A549 (cell line): ENCODE measurements at regions not wholly inside any gene's neighbourhood (a gene's known extent, or its start where the extent isn't known, plus 50 kb on each side); places are given as distances from the start of the nearest gene placed in this dataset.
"Not testable (repeated sequence)": the region's sequence is repeated elsewhere in the genome, so short reads cannot be mapped to it uniquely, and the experiment has no call there.

Experiments used
- ATAC-seq, 2 experiments: fragments of 200-7000 bp in 1 of 2; fragments of >200 bp in 1 of 2; cut with Nextera tagmentation in 1 of 2; cut with Tn5 transposase in 1 of 2; 3 replicates each; pipeline versions ENCODE4 v1.8.0 to v1.9.1; 2018 to 2020; ENCODE audit warnings: mild to moderate bottlenecking in 1 of 2, moderate library complexity in 1 of 2
- CTCF ChIA-PET: fragments of 300-600 bp; sonication (Branson Sonifier 250); formaldehyde crosslinking; extraction: SDS; loops from one replicate; lab custom pipeline; 2021; ENCODE audit warnings: antibody characterized with exemption, inconsistent platforms; lab: Yijun Ruan, JAX
- POLR2A ChIA-PET: fragments of 350-600 bp; formaldehyde crosslinking; extraction: SDS; loops from one replicate; lab custom pipeline; 2021; ENCODE audit warnings: antibody characterized with exemption, inconsistent platforms; lab: Yijun Ruan, JAX
- DNase-seq, 2 experiments: peaks; one replicate each; pipeline versions ENCODE4 v3.0.0 to v3.0.0-alpha.2; 2011 to 2016; ENCODE audit warnings: low read depth in 1 of 2, low spot score in 1 of 2
- FAIRE-seq: peaks from 2 replicates; lab custom pipeline; 2011; peaks lifted over from hg19 to GRCh38; lab: Jason Lieb, UNC
- H3K27ac ChIP-seq, 2 experiments: fragments of >200 bp; sonication (Bioruptor Twin); formaldehyde crosslinking; 3 replicates each; pipeline ENCODE4 v1.5.1; 2016 to 2017
- H3K4me1 ChIP-seq: fragments of >200 bp; sonication (Bioruptor Twin); formaldehyde crosslinking; 3 replicates; pipeline ENCODE4 v1.6.1; 2016
- H3K4me2 ChIP-seq: fragments of >200 bp; sonication (Bioruptor Twin); formaldehyde crosslinking; 3 replicates; pipeline ENCODE4 v1.6.1; 2016
- H3K4me3 ChIP-seq: fragments of >200 bp; sonication (Bioruptor Twin); formaldehyde crosslinking; 3 replicates; pipeline ENCODE4 v1.5.1; 2016
- H3K9me3 ChIP-seq: fragments of >200 bp; sonication (Bioruptor Twin); formaldehyde crosslinking; 3 replicates; pipeline ENCODE4 v1.6.1; 2016
- BHLHE40 ChIP-seq: IDR thresholded peaks from 2 replicates; pipeline ENCODE4 v1.6.1; 2012; ENCODE audit warnings: low read depth, low read length, inconsistent platforms
- CBX2 ChIP-seq: fragments of 200-600 bp; sonication (generic); IDR thresholded peaks from 2 replicates; pipeline ENCODE4 v1.6.1; 2016; ENCODE audit warnings: low read depth, mild to moderate bottlenecking, borderline replicate concordance
- CEBPB ChIP-seq, 2 experiments: fragments of >200 bp in 1 of 2; sonication (Bioruptor Twin) in 1 of 2; formaldehyde crosslinking in 1 of 2; IDR thresholded peaks; 2 replicates each; pipeline ENCODE4 v1.6.1; 2012 to 2016
- CHD4 ChIP-seq: fragments of 200-600 bp; sonication (generic); IDR thresholded peaks from 2 replicates; pipeline ENCODE4 v1.6.1; 2016; ENCODE audit warnings: antibody characterized with exemption, mild to moderate bottlenecking, borderline replicate concordance
- E2F6 ChIP-seq: IDR thresholded peaks from 2 replicates; pipeline ENCODE4 v1.6.1; 2012; ENCODE audit warnings: low read depth, borderline replicate concordance
- EHMT2 ChIP-seq: fragments of 200-600 bp; sonication (generic); IDR thresholded peaks from 2 replicates; pipeline ENCODE4 v1.6.1; 2016; ENCODE audit warnings: antibody characterized with exemption, low read depth, mild to moderate bottlenecking, moderate library complexity
- ELK1 ChIP-seq: fragments of 150-350 bp; IDR thresholded peaks from 2 replicates; pipeline ENCODE4 v1.6.1; 2014; ENCODE audit warnings: low read depth, mild to moderate bottlenecking, low read length
- EP300 ChIP-seq, 2 experiments: fragments of >200 bp; sonication (Bioruptor Twin); formaldehyde crosslinking; IDR thresholded peaks; 2 replicates in 1 of 2; 3 replicates in 1 of 2; pipeline ENCODE4 v1.6.1; 2016 to 2017
- ESRRA ChIP-seq: fragments of 150-350 bp; IDR thresholded peaks from 2 replicates; pipeline ENCODE4 v1.6.1; 2014; ENCODE audit warnings: mild to moderate bottlenecking, low read length, borderline replicate concordance
- HEYL ChIP-seq: fragments of 250-450 bp; sonication (Bioruptor Pico); IDR thresholded peaks from 2 replicates; pipeline ENCODE4 v1.8.0; 2021; ENCODE audit warnings: mild to moderate bottlenecking, moderate library complexity
- HOXB13 ChIP-seq: fragments of 250-450 bp; sonication (Bioruptor Pico); IDR thresholded peaks from 2 replicates; pipeline ENCODE4 v1.5.0; 2020; ENCODE audit warnings: low read depth, mild to moderate bottlenecking, moderate library complexity
- HOXB5 ChIP-seq: fragments of 250-450 bp; sonication (Bioruptor Pico); IDR thresholded peaks from 2 replicates; pipeline ENCODE4 v1.5.0; 2020; ENCODE audit warnings: mild to moderate bottlenecking, moderate library complexity
- KDM1A ChIP-seq: fragments of 200-600 bp; sonication (generic); IDR thresholded peaks from 2 replicates; pipeline ENCODE4 v1.6.1; 2016; ENCODE audit warnings: low read depth, mild to moderate bottlenecking
- KDM5A ChIP-seq: fragments of 200-600 bp; sonication (generic); IDR thresholded peaks from 2 replicates; pipeline ENCODE4 v1.6.1; 2016; ENCODE audit warnings: antibody characterized with exemption, mild to moderate bottlenecking
- MAFK ChIP-seq: fragments of 450-650 bp; IDR thresholded peaks from 2 replicates; pipeline ENCODE4 v1.6.1; 2014; ENCODE audit not compliant: partially characterized antibody
- MYC ChIP-seq: IDR thresholded peaks from 2 replicates; pipeline ENCODE4 v1.6.1; 2012; ENCODE audit warnings: mild to moderate bottlenecking, inconsistent platforms, low read length, improper control_type of control experiment, borderline replicate concordance
- NFE2L2 ChIP-seq: fragments of 150-350 bp; conservative IDR thresholded peaks from 2 replicates; pipeline ENCODE4 v1.6.1; 2014; ENCODE audit warnings: low read length
- POLR2A ChIP-seq: IDR thresholded peaks from 2 replicates; pipeline ENCODE4 v1.6.1; 2012; ENCODE audit warnings: mild to moderate bottlenecking, low read length
- POLR2AphosphoS2 ChIP-seq: conservative IDR thresholded peaks from 2 replicates; pipeline ENCODE4 v1.6.1; 2012; ENCODE audit warnings: low read length, improper control_type of control experiment, inconsistent platforms
- RAD21 ChIP-seq, 2 experiments: fragments of >200 bp in 1 of 2; sonication (Bioruptor Twin) in 1 of 2; formaldehyde crosslinking in 1 of 2; IDR thresholded peaks in 1 of 2; conservative IDR thresholded peaks in 1 of 2; 2 replicates in 1 of 2; 3 replicates in 1 of 2; pipeline ENCODE4 v1.6.1; 2012 to 2018; ENCODE audit warnings: inconsistent platforms in 1 of 2
- RCOR1 ChIP-seq: fragments of 150-350 bp; IDR thresholded peaks from 2 replicates; pipeline ENCODE4 v1.6.1; 2014; ENCODE audit warnings: antibody characterized with exemption, low read length, low read depth
- SMC3 ChIP-seq: fragments of >200 bp; sonication (Bioruptor Twin); formaldehyde crosslinking; IDR thresholded peaks from 3 replicates; pipeline ENCODE4 v1.6.1; 2018; ENCODE audit warnings: inconsistent platforms
- SREBF2 ChIP-seq: fragments of 450-650 bp; IDR thresholded peaks from 2 replicates; pipeline ENCODE4 v1.6.1; 2014; ENCODE audit warnings: mild to moderate bottlenecking, moderate library complexity
- TP53 ChIP-seq: fragments of 250-450 bp; sonication (Bioruptor Pico); IDR thresholded peaks from 2 replicates; pipeline ENCODE4 v1.5.0; 2021; ENCODE audit warnings: mild to moderate bottlenecking, moderate library complexity
- ZC3H11A ChIP-seq: fragments of 450-650 bp; IDR thresholded peaks from 2 replicates; pipeline ENCODE4 v1.6.1; 2014; ENCODE audit warnings: antibody characterized with exemption, mild to moderate bottlenecking
- ZFP36 ChIP-seq: fragments of 450-650 bp; IDR thresholded peaks from 2 replicates; pipeline ENCODE4 v1.6.1; 2014; ENCODE audit warnings: borderline replicate concordance; ENCODE audit not compliant: partially characterized antibody
- WGBS: methylation state at CpG from one replicate; pipeline ENCODE4 v1.1.6; 2017; ENCODE audit errors: missing lambda C conversion rate; 5-methylcytosine and 5-hydroxymethylcytosine counted together
- TF ChIP-seq, protein P1 (sequence below): fragments of 250-450 bp; sonication (Bioruptor Pico); IDR thresholded peaks from 2 replicates; pipeline ENCODE4 v1.5.0; 2020; ENCODE audit warnings: low read depth, mild to moderate bottlenecking, moderate library complexity
- TF ChIP-seq, protein P2 (sequence below): fragments of 250-450 bp; sonication (Bioruptor Pico); IDR thresholded peaks from 2 replicates; pipeline ENCODE4 v1.5.0; 2021; ENCODE audit warnings: mild to moderate bottlenecking, moderate library complexity, borderline replicate concordance

GRCh38 chr4:72843466-72843865, 226.1 kb downstream of the COX18 start:
- DNase-seq (no peak), FAIRE-seq (no peak), ATAC-seq (no peak)
- ChIA-PET POLR2A (no interaction called here), CTCF (interaction anchor here (0.6 kb wide), 1 partner anchor 76 kb away, joined by 3 read pairs; no protein-coding TSS in a partner anchor)
- Histone ChIP-seq H3K27ac (no peak overlapping the region), H3K4me1 (no peaks in the 10 kb centered on the region), H3K4me2 (no peak overlapping the region), H3K9me3 (no peaks in the 10 kb centered on the region), H3K4me3 (no peak overlapping the region)
- TF ChIP-seq EHMT2 (no peak), HOXB5 (CRISPR knock-in tag) (no peak), KDM1A (no peak), HOXB13 (CRISPR knock-in tag) (no peak), POLR2A (no peak), BHLHE40 (no peak), RCOR1 (no peak), KDM5A (no peak), ZFP36 (no peak), CBX2 (no peak), ZC3H11A (no peak), EP300 (IDR thresholded peaks at IDR 0.05) (no peak)
- TF ChIP-seq, protein P1, sequence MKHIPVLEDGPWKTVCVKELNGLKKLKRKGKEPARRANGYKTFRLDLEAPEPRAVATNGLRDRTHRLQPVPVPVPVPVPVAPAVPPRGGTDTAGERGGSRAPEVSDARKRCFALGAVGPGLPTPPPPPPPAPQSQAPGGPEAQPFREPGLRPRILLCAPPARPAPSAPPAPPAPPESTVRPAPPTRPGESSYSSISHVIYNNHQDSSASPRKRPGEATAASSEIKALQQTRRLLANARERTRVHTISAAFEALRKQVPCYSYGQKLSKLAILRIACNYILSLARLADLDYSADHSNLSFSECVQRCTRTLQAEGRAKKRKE: no peak
- TF ChIP-seq, protein P2, sequence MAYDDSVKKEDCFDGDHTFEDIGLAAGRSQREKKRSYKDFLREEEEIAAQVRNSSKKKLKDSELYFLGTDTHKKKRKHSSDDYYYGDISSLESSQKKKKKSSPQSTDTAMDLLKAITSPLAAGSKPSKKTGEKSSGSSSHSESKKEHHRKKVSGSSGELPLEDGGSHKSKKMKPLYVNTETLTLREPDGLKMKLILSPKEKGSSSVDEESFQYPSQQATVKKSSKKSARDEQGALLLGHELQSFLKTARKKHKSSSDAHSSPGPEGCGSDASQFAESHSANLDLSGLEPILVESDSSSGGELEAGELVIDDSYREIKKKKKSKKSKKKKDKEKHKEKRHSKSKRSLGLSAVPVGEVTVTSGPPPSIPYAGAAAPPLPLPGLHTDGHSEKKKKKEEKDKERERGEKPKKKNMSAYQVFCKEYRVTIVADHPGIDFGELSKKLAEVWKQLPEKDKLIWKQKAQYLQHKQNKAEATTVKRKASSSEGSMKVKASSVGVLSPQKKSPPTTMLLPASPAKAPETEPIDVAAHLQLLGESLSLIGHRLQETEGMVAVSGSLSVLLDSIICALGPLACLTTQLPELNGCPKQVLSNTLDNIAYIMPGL (CRISPR knock-in tag): no peak
- TF ChIP-seq, all 56 proteins: peak for 0

DNA sequence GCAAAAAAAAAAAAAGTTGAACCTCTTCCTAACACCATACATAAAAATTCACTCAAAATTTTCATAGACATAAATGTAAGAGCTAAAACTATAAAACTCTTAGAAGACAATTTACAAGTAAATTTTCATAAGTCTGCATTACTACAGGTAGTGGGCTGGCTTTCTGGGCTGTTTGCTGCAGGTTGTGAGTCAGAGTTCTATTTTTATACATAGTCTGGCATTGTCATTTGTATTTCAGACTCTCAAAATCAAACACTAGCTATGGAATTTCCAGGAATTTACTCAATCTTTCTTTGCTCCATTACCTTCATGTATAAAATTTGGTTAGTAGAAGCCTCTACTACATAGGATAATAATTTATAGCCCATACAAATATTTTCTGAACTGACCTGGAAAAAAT, 227.2 kb downstream of the COX18 start:
- no peaks in the 10 kb centered on the region for H3K9me3 ChIP-seq
- FAIRE-seq: no peak
- ChIA-PET POLR2A (no interaction called here), CTCF (no interaction called here)
- no peak for TF ChIP-seq CHD4
- no peak for TF ChIP-seq SMC3
- TF ChIP-seq EP300 (IDR thresholded peaks at IDR 0.05): no peak
- TF ChIP-seq CEBPB (IDR thresholded peaks at IDR 0.05): no peak
- no peak for TF ChIP-seq MAFK
- no peak for TF ChIP-seq E2F6
- no peak for TF ChIP-seq SREBF2
- no peak for ATAC-seq
- DNase-seq: no peak
- no peak overlapping the region for H3K27ac ChIP-seq
- H3K4me2 ChIP-seq: no peak overlapping the region
- no peaks in the 10 kb centered on the region for H3K4me1 ChIP-seq
- no peak overlapping the region for H3K4me3 ChIP-seq

GRCh38 chr4:72840166-72840565, 229.3 kb downstream of the COX18 start:
- DNase-seq, POLR2A ChIA-PET, FAIRE-seq, H3K4me2 ChIP-seq, ATAC-seq, H3K27ac ChIP-seq, CTCF ChIA-PET, H3K9me3 ChIP-seq, H3K4me3 ChIP-seq, H3K4me1 ChIP-seq: not testable (repeated sequence)
- WGBS: 7% methylated on average over 1 of the region's 1 CpG

DNA sequence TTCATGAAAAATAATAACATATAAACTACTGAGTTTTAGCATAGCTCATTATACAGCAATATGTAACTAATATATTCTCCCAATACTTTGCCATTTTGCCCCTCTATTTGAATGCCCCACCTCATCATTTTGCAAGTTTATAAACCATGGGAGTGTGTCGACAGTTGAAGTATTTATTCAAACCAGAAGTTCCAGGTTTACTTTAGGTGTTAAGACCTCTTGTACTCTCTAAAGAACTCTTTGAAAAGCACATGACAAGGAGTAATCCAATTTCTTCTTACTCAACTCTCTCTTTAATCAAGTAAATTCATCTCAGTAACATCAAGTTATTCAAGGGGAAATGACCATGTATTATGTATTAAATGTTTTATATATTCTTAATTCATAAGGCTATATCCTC, 240.7 kb downstream of the COX18 start:
- ChIA-PET POLR2A (no interaction called here), CTCF (no interaction called here)
- WGBS: 16% methylated on average over 1 of the region's 1 CpG
- no peak overlapping the region for H3K27ac ChIP-seq
- no peaks in the 10 kb centered on the region for H3K4me1 ChIP-seq
- ATAC-seq (no peak), FAIRE-seq (no peak), DNase-seq (no peak)
- no peak for TF ChIP-seq TP53
- no peak for TF ChIP-seq HOXB5 (CRISPR knock-in tag)
- no peak for TF ChIP-seq ZFP36
- no peak for TF ChIP-seq SMC3
- TF ChIP-seq KDM1A: no peak
- TF ChIP-seq MYC: no peak
- TF ChIP-seq CBX2: no peak
- TF ChIP-seq POLR2AphosphoS2: no peak
- TF ChIP-seq KDM5A: no peak
- no peak for TF ChIP-seq ESRRA
- TF ChIP-seq RAD21 (conservative IDR thresholded peaks at IDR 0.05 in 1 of 2, IDR thresholded peaks at IDR 0.05 in 1 of 2): no peak
- no peak for TF ChIP-seq HEYL
- no peak for TF ChIP-seq POLR2A
- no peak for TF ChIP-seq ELK1
- TF ChIP-seq NFE2L2: no peak
- no peak overlapping the region for H3K4me2 ChIP-seq
- H3K4me3 ChIP-seq: no peak overlapping the region
- H3K9me3 ChIP-seq: no peaks in the 10 kb centered on the region
